ENCODE measurements at regions not wholly inside any gene's neighbourhood (a gene's known extent, or its start where the extent isn't known, plus 50 kb on each side); places are given as distances from the start of the nearest gene placed in this dataset.

GRCh38 chr6:84860920-84861319 lies 96.5 kb upstream of the TBX18 start (continued):
- TF ChIP-seq FOXK1 (CRISPR knock-in tag; IDR thresholded peaks at IDR 0.05) (no peak), ZNF671 (CRISPR knock-in tag; IDR thresholded peaks at IDR 0.05) (no peak), ZNF416 (CRISPR knock-in tag; IDR thresholded peaks at IDR 0.05) (no peak), ETV6 (CRISPR knock-in tag; IDR thresholded peaks at IDR 0.05) (no peak), ZNF317 (CRISPR knock-in tag; IDR thresholded peaks at IDR 0.05; ENCODE audit: borderline replicate concordance, low read depth) (no peak), NFYB (CRISPR knock-in tag; conservative IDR thresholded peaks at IDR 0.05; ENCODE audit: low read depth) (no peak)

GRCh38 chr6:84860509-84860908 lies 96.1 kb upstream of the TBX18 start:
- Mint-ChIP-seq H3K4me1 (peaks cover 7% of the 10 kb centered on the region), H3K4me3 (no peak overlapping the region), H3K9me3 (no peaks in the 10 kb centered on the region), H3K27me3 (ENCODE audit: low read depth) (no peaks in the 10 kb centered on the region), H3K27ac (no peak overlapping the region), H3K36me3 (no peaks in the 10 kb centered on the region)
- DNase-seq (ENCODE audit: low spot score) (no peak), ATAC-seq (no peak)
- no peak for TF ChIP-seq ZNF263 (CRISPR knock-in tag; IDR thresholded peaks at IDR 0.05; ENCODE audit: low read depth)
- ChIA-PET POLR2A (no interaction called here), CTCF (no interaction called here)

- no peaks in the 10 kb centered on the region for H3K36me3 Mint-ChIP-seq
- ChIA-PET POLR2A (no interaction called here), CTCF (no interaction called here)
- no peak overlapping the region for H3K4me3 Mint-ChIP-seq
- H3K27me3 Mint-ChIP-seq (ENCODE audit: low read depth), result no peaks in the 10 kb centered on the region
- H3K27ac Mint-ChIP-seq, result no peak overlapping the region
- DNase-seq (ENCODE audit: low spot score) (no peak), ATAC-seq (no peak)
- H3K9me3 Mint-ChIP-seq, result no peaks in the 10 kb centered on the region
- H3K4me1 Mint-ChIP-seq, result no peaks in the 10 kb centered on the region
- TF ChIP-seq ETV6 (CRISPR knock-in tag; IDR thresholded peaks at IDR 0.05) (no peak), PRRX2 (CRISPR knock-in tag; IDR thresholded peaks at IDR 0.05) (no peak), MLX (CRISPR knock-in tag; IDR thresholded peaks at IDR 0.05) (no peak), ZMAT4 (CRISPR knock-in tag; IDR thresholded peaks at IDR 0.05) (no peak), USF1 (CRISPR knock-in tag; IDR thresholded peaks at IDR 0.05) (no peak), ATF2 (CRISPR knock-in tag; IDR thresholded peaks at IDR 0.05; ENCODE audit: borderline replicate concordance, low read depth) (no peak), RELA (CRISPR knock-in tag; IDR thresholded peaks at IDR 0.05; ENCODE audit: borderline replicate concordance) (no peak), ZNF396 (CRISPR knock-in tag; IDR thresholded peaks at IDR 0.05; ENCODE audit: borderline replicate concordance) (no peak), ZNF232 (CRISPR knock-in tag; IDR thresholded peaks at IDR 0.05) (no peak), NR2C2 (CRISPR knock-in tag; IDR thresholded peaks at IDR 0.05) (no peak), TEAD1 (CRISPR knock-in tag; IDR thresholded peaks at IDR 0.05) (no peak)
Measured at GRCh38 chr6:84854811-84855400, 90.5 kb upstream of the TBX18 start.

- Mint-ChIP-seq H3K4me3 (no peak overlapping the region), H3K4me1 (no peaks in the 10 kb centered on the region), H3K9me3 (no peaks in the 10 kb centered on the region), H3K27me3 (ENCODE audit: low read depth) (no peaks in the 10 kb centered on the region), H3K36me3 (no peaks in the 10 kb centered on the region), H3K27ac (no peak overlapping the region)
- DNase-seq (ENCODE audit: low spot score) (no peak), ATAC-seq (no peak)
- TF ChIP-seq GRHL2 (CRISPR knock-in tag; IDR thresholded peaks at IDR 0.05; ENCODE audit: insufficient replicate concordance, severe bottlenecking) (no peak), ATF1 (CRISPR knock-in tag; IDR thresholded peaks at IDR 0.05) (no peak)
- ChIA-PET POLR2A (no interaction called here), CTCF (no interaction called here)
Measured at GRCh38 chr6:84853901-84854300, 89.5 kb upstream of the TBX18 start.

Measured in WTC11 (cell line).